Gastrocnemius medialis (tissue), 4 donors: ENCODE measurements at regions not wholly inside any gene's neighbourhood (a gene's known extent, or its start where the extent isn't known, plus 50 kb on each side); places are given as distances from the start of the nearest gene placed in this dataset.
"Not testable (repeated sequence)": the region's sequence is repeated elsewhere in the genome, so short reads cannot be mapped to it uniquely, and the experiment has no call there.

Source experiments
- CTCF ChIP-seq, 5 experiments: fragments of 450-650 bp in 3 of 5; fragments of 200-600 bp in 2 of 5; sonication (generic) in 2 of 5; IDR thresholded peaks in 4 of 5; conservative IDR thresholded peaks in 1 of 5; 1 replicate in 4 of 5; 2 replicates in 1 of 5; pipeline ENCODE4 v1.5.1; 2016 to 2019; ENCODE audit warnings: antibody characterized with exemption in 5 of 5, mild to moderate bottlenecking in 3 of 5, moderate library complexity in 3 of 5
- POLR2A ChIP-seq, 2 donors: fragments of 450-650 bp; IDR thresholded peaks; one replicate each; pipeline ENCODE4 v1.6.1; 2017; ENCODE audit warnings: antibody characterized with exemption in 2 of 2, mild to moderate bottlenecking in 2 of 2, moderate library complexity in 2 of 2

DNA sequence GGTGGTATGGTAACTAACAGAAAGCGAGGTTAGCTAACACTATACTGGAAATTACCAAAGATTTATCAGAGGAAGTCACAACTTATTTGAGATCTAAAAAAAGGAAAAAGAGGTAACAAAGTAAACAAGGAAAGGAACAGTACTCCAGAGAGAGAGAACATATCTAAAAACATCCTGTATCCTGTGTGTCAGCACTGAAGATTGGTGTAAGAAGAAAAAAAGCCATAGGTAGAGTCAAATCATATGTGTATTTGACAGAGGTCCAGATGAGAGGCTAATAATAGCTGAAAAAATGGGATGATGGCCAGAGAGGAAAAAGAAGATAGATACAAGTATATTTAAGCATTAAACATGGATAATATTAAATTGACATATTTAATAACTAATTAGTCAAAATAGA, 802.0 kb upstream of the FAM174A start:
- not testable (repeated sequence) for TF ChIP-seq CTCF (IDR thresholded peaks at IDR 0.05 in 4 of 5, conservative IDR thresholded peaks at IDR 0.05 in 1 of 5); POLR2A (IDR thresholded peaks at IDR 0.05)
